A673 (cell line): ENCODE measurements at regions not wholly inside any gene's neighbourhood (a gene's known extent, or its start where the extent isn't known, plus 50 kb on each side); places are given as distances from the start of the nearest gene placed in this dataset.

Experiments
- BruUV-seq: library from RNA; stranded (reverse); fragments of 400-500 nt; replicated peaks from 2 replicates; lab custom pipeline; 2021; lab: Mats Ljungman, UMichigan
- CTCF ChIA-PET: fragments of 300-600 bp; sonication (Branson Sonifier 250); formaldehyde crosslinking; loops from one replicate; lab custom pipeline; 2022; ENCODE audit warnings: antibody characterized with exemption; lab: Charles Lee
- POLR2A ChIA-PET: fragments of 300-600 bp; sonication (Branson Sonifier 250); formaldehyde crosslinking; loops from one replicate; lab custom pipeline; 2022; ENCODE audit warnings: antibody characterized with exemption; ENCODE audit not compliant: low non-redundant PET; lab: Charles Lee
- DNase-seq: peaks from one replicate; pipeline ENCODE4 v3.0.0-alpha.2; 2015; ENCODE audit warnings: low spot score
- H3K27ac ChIP-seq: fragments of 200-600 bp; sonication (generic); 2 replicates; pipeline ENCODE4 v1.5.1; 2016; ENCODE audit warnings: mixed run types, low read depth, mild to moderate bottlenecking, mixed read lengths, antibody characterized with exemption, low read length; ENCODE audit not compliant: poor library complexity, severe bottlenecking
- H3K27me3 ChIP-seq: fragments of 200-600 bp; sonication (generic); replicated peaks from 2 replicates; pipeline ENCODE4 v1.6.1; 2017; ENCODE audit warnings: mixed run types, low read depth, mild to moderate bottlenecking, mixed read lengths, antibody characterized with exemption, low read length; ENCODE audit not compliant: insufficient read depth, poor library complexity
- H3K36me3 ChIP-seq: fragments of 200-600 bp; sonication (generic); 2 replicates; pipeline ENCODE4 v1.6.1; 2016; ENCODE audit warnings: mixed run types, mild to moderate bottlenecking, mixed read lengths, antibody characterized with exemption, low read length; ENCODE audit not compliant: insufficient read depth, poor library complexity, severe bottlenecking
- H3K4me1 ChIP-seq: fragments of 200-600 bp; sonication (generic); 2 replicates; pipeline ENCODE4 v1.6.1; 2017; ENCODE audit warnings: mixed run types, mild to moderate bottlenecking, mixed read lengths, antibody characterized with exemption, low read length; ENCODE audit not compliant: insufficient read depth, poor library complexity, severe bottlenecking
- H3K4me3 ChIP-seq: fragments of 200-600 bp; sonication (generic); 2 replicates; pipeline ENCODE4 v1.5.1; 2016; ENCODE audit warnings: low read depth, mixed run types, mild to moderate bottlenecking, mixed read lengths, low read length; ENCODE audit not compliant: poor library complexity, severe bottlenecking
- H3K9me3 ChIP-seq: fragments of 200-600 bp; sonication (generic); 2 replicates; pipeline ENCODE4 v1.6.1; 2016; ENCODE audit warnings: mixed run types, low read depth, mild to moderate bottlenecking, mixed read lengths, antibody characterized with exemption, low read length; ENCODE audit not compliant: poor library complexity, severe bottlenecking
- EZH2 ChIP-seq: fragments of 200-600 bp; sonication (generic); IDR thresholded peaks from 2 replicates; pipeline ENCODE4 v1.6.1; 2017; ENCODE audit warnings: borderline replicate concordance, low read depth, mild to moderate bottlenecking, mixed read lengths, antibody characterized with exemption, low read length; ENCODE audit not compliant: poor library complexity, severe bottlenecking
- intact Hi-C: fragments of 100-400 bp; cut with micrococcal nuclease; formaldehyde crosslinking; loops from one replicate; pipeline ENCODE4 v1.10.0; 2022; ENCODE audit not compliant: unreplicated experiment
- TF ChIP-seq, protein P1 (sequence below): fragments of 300-800, 200-600 bp; sonication (generic); conservative IDR thresholded peaks from 2 replicates; pipeline ENCODE4 v1.5.1; 2017; ENCODE audit warnings: low read depth, mild to moderate bottlenecking, antibody characterized with exemption, low read length, moderate library complexity, mixed read lengths

DNA sequence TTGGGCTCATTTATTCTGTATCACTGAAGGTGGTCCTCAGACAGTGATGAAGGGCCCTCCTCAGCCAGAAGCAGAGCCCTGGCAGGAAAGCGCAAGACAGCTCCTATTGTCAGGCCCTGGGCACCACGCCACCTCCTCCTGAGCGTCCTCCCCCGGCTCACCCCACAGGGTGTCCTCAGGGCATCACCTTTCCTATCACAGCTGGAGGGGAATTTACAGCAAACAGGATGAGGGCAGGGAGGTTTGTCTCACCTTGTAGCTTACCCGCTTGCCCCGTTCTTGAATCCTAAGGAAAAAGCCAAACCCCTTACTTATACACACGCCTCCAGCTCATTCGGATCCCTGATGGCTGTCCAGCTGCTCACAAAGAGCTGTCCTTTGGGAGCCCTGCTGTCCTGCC lies 50.2 kb upstream of the LANCL2 start:
- TF ChIP-seq EZH2: no peak
- TF ChIP-seq, protein P1, sequence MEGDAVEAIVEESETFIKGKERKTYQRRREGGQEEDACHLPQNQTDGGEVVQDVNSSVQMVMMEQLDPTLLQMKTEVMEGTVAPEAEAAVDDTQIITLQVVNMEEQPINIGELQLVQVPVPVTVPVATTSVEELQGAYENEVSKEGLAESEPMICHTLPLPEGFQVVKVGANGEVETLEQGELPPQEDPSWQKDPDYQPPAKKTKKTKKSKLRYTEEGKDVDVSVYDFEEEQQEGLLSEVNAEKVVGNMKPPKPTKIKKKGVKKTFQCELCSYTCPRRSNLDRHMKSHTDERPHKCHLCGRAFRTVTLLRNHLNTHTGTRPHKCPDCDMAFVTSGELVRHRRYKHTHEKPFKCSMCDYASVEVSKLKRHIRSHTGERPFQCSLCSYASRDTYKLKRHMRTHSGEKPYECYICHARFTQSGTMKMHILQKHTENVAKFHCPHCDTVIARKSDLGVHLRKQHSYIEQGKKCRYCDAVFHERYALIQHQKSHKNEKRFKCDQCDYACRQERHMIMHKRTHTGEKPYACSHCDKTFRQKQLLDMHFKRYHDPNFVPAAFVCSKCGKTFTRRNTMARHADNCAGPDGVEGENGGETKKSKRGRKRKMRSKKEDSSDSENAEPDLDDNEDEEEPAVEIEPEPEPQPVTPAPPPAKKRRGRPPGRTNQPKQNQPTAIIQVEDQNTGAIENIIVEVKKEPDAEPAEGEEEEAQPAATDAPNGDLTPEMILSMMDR: no peak
- Histone ChIP-seq H3K36me3 (no peaks in the 10 kb centered on the region), H3K27me3 (no peaks in the 10 kb centered on the region), H3K4me1 (no peaks in the 10 kb centered on the region), H3K9me3 (no peaks in the 10 kb centered on the region), H3K27ac (no peak overlapping the region), H3K4me3 (no peak overlapping the region)
- DNase-seq: no peak
- ChIA-PET POLR2A (no interaction called here), CTCF (no interaction called here)
- BruUV-seq: no TSS peak
- intact Hi-C loops: no loop called here
